Activated naive CD4-positive, alpha-beta T cell treated with anti-CD3 and anti-CD28 coated beads, Interleukin-2, amount 50 U/mL, for 72 hours (primary cell): ENCODE measurements at regions not wholly inside any gene's neighbourhood (a gene's known extent, or its start where the extent isn't known, plus 50 kb on each side); places are given as distances from the start of the nearest gene placed in this dataset.

Experiments used
- ATAC-seq, 2 donors: fragments of 150-1000 bp; cut with Tn5 transposase; 2 replicates each; pipeline ENCODE4 v1.10.0; 2021; ENCODE audit warnings: mild to moderate bottlenecking in 2 of 2, moderate library complexity in 2 of 2
- DNase-seq, 2 donors: peaks; one replicate each; pipeline ENCODE4 v3.0.0; 2021 to 2022; ENCODE audit warnings: low spot score in 2 of 2
- H3K27ac Mint-ChIP-seq, 2 donors: one replicate each; pipeline ENCODE4 v1.8.0; 2022; ENCODE audit warnings: mild to moderate bottlenecking in 2 of 2, mixed read lengths in 2 of 2
- H3K36me3 Mint-ChIP-seq, 2 donors: one replicate each; pipeline ENCODE4 v1.8.0; 2022; ENCODE audit warnings: mixed read lengths in 2 of 2
- H3K9me3 Mint-ChIP-seq, 2 donors: one replicate each; pipeline ENCODE4 v1.8.0; 2022; ENCODE audit warnings: mixed read lengths in 2 of 2

DNA sequence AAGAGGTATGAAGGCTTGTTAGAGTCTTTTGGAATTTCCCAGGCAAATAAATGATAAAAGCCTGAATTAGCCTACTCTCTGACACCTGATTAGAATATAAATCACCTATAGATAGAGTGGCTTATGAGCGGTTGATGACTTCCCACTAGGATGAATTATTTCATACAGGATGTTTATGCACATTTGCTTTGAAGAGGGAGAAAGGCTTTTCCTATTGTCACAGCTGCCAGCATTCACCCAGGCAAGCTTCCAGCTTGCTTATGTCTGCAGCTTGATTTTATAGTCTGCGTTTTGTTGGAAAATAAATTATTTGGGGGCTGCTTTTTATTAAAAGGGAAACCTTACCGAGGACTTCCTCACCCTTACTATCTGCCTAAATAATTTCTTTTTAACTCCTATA lies 51.3 kb upstream of the EIF2S2 start:
- no peak overlapping the region for H3K27ac Mint-ChIP-seq
- no peaks in the 10 kb centered on the region for H3K36me3 Mint-ChIP-seq
- DNase-seq (no peak), ATAC-seq (no peak)
- no peaks in the 10 kb centered on the region for H3K9me3 Mint-ChIP-seq

DNA sequence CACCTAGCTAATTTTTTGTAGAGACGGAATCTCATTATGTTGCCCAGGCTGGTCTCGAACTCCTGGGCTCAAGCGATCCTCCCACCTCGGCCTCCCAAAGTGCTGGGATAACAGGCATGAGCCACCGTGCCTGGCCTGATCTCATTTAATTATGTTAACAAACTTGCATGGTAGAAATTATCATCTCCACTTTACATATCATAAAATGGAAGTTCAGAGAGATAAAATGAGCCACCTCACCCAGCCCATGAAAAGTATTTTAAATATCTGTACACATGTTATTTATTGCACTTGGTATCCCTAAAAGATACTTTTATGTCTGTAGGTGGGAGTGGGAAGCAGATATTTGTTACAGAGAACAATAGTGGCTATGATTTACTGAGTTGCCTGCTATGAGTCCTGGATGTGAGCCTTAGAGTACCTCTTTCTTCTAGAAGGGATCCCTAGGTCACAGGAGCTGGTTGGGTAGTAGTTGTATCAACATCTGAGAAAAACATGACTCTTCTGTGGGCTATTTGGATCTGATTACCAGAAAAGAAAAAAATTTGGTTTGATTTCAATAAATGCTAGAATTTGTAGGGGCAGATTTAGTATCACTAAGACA lies 52.4 kb upstream of the EIF2S2 start:
- DNase-seq (no peak), ATAC-seq (no peak)
- Mint-ChIP-seq H3K27ac (peak overlapping the region in 1 of 2 donors; percentile 5), H3K9me3 (no peaks in the 10 kb centered on the region), H3K36me3 (no peaks in the 10 kb centered on the region)

DNA sequence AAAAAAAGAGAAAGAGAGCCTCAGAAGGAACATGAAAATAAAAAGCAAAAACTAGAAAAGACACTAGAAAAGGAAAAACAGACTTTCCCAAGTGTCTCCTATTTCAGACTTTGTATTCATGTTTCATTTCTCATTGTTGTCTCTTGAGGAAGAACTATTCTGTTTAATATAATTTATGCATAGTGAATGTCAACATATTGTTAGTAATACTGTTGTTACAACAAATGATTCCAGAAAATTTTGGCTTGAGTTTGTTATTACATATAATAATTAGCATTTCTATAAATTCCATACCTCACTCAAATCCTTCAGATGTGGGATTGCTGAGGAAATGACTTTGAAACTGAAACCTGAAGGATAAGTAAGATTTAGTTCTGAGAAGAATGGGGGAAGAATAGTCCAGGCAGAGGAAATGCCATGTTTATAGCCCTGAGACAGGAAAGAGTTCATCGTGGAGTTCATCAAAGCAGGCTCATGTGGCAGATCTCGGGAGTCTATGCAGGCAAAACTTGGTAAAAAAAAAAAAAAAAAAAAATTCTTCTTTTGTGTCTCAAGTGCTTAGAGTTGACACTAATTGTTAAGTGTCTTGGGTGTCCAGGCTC lies 53.1 kb upstream of the EIF2S2 start:
- Mint-ChIP-seq H3K36me3 (no peaks in the 10 kb centered on the region), H3K9me3 (no peaks in the 10 kb centered on the region), H3K27ac (peak overlapping the region; percentile 5 to 51)
- ATAC-seq (no peak), DNase-seq (no peak)

DNA sequence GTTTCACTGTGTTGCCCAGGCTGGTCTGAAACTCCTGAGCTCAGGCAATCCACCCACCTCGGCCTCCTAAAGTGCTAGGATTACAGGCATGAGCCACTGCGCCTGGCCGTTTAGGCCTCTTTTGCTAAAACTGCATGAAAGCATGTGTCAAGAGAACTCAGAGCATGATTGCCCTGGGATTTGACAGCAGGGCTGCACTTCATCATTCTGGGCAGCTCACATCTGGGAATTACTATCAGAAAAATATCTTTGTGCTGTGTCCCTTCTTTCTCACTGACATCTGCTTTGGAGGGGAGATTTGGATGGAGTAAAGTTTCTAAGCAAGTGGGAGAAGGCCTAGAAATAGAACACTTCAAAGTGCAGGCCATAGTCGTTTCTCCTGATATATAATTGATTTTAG lies 59.6 kb upstream of the EIF2S2 start:
- H3K27ac Mint-ChIP-seq, result no peak overlapping the region
- DNase-seq (no peak), ATAC-seq (no peak)
- H3K36me3 Mint-ChIP-seq, result no peaks in the 10 kb centered on the region
- H3K9me3 Mint-ChIP-seq, result no peaks in the 10 kb centered on the region

DNA sequence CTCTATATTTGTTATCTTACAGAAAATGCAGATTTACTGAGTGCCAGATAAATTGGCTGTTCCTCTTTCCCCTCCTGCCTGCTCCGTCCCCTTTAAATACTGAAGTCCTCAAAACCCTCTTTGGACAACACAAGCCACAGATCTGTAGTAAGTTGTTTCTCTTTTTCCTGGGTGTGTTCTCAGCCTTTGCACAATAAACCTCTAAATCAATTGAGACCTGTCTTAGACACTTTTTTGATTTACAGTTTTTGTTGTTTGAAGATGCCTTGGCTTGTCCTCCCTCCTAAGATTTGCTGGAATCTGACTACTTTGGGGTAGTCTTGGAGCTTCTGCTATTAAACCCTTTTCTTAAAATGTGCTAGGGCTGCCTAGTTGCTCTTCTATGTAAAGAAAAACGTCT lies 60.9 kb upstream of the EIF2S2 start:
- H3K27ac Mint-ChIP-seq, result no peak overlapping the region
- ATAC-seq (no peak), DNase-seq (no peak)
- H3K9me3 Mint-ChIP-seq, result no peaks in the 10 kb centered on the region
- H3K36me3 Mint-ChIP-seq, result no peaks in the 10 kb centered on the region

DNA sequence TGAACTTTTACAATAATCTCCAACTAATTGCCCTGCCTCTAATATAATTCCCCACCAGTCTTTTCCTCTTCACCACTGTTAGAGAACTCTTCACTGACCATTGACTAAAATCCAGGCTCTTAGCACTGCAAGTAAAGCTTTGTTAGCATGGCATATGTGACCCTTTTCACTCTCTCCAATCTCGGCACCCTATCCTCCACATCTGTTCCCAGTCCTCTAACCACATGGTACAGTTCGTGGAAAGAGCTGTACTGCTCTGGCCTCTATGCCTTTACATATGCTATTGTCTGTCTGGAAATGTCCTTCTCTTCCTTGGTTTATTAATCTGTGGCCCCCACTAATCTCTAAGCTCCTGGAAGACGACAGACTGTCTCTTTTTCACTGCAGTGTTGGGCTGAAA lies 63.0 kb upstream of the EIF2S2 start:
- no peaks in the 10 kb centered on the region for H3K36me3 Mint-ChIP-seq
- ATAC-seq, result no peak
- no peaks in the 10 kb centered on the region for H3K9me3 Mint-ChIP-seq
- no peak for DNase-seq
- H3K27ac Mint-ChIP-seq, result no peak overlapping the region

DNA sequence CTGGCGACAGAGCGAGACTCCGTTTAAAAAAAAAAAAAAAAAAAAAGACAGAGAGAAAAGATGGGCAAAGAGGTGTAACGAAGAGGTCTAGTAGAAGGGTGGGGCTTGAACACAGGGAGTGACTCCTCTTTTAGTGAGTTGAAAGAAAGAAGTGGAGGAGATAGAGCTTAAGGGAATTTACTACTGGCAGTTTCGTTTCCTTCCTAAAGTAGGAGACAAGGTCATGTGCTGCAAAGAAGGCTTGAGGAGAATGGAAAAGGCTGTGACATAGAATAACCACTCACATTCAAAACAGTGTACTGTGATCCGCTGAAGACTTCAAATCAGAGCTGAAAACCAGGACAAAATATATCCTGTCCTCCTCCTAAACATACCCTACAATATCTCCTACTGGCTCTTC lies 63.8 kb upstream of the EIF2S2 start:
- H3K27ac Mint-ChIP-seq, result no peak overlapping the region
- ATAC-seq (no peak), DNase-seq (no peak)
- no peaks in the 10 kb centered on the region for H3K36me3 Mint-ChIP-seq
- H3K9me3 Mint-ChIP-seq, result no peaks in the 10 kb centered on the region

DNA sequence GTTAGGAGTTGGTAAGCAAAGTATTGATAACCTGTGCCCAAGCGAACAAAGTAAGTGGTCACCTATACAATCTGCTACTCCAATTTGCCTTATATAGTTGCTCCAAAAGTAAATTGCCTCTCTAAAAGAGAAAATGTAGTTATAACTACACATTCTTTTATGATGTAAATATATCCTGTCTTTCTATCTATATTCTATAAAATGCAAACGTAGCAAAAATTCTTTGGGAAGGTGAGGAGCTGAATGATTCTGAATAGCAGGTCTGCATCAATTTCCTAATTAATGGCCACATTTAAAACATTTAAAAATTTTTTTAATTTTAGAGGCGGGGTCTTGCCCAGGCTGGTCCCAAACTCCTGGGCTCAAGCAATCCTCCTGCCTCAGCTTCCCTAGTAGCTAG lies 64.2 kb upstream of the ASIP start:
- ATAC-seq (no peak), DNase-seq (no peak)
- H3K36me3 Mint-ChIP-seq, result no peaks in the 10 kb centered on the region
- H3K9me3 Mint-ChIP-seq, result no peaks in the 10 kb centered on the region
- H3K27ac Mint-ChIP-seq, result no peak overlapping the region

DNA sequence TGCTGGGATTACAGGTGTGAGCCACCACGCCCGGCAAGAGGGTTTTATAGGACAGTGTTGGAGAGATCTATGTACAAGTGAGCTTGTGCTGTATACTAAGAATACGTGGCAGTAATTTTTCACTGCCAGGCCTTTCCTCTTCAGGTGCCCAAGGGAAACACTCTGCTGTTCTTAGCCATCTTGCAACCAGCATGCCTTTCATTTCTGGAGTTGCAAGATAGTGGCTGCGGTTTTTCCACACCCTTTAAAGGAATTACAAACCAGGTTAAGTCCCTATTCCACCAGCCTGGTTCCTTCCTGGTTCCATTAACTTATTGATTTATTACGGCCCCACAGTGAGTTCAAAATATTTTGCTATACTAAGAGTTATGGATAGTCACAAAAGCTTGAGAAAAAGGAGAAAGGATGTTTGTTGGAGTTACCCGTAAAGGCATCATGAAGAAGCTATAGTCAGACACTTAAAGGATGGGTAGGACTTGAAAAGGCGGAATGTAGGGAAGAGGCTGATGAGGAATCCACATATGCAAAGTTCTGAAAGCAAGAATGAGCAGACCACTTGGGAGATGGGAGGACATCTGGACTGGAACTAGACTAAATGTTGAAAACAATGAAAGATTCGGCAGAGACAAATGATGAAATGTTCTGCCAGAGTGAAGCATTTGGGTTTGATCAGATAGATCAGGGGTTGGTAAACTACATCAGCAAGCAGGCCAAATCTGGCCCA lies 61.4 kb upstream of the ASIP start:
- ATAC-seq (no peak), DNase-seq (no peak)
- Mint-ChIP-seq H3K9me3 (no peaks in the 10 kb centered on the region), H3K27ac (no peak overlapping the region), H3K36me3 (no peaks in the 10 kb centered on the region)

DNA sequence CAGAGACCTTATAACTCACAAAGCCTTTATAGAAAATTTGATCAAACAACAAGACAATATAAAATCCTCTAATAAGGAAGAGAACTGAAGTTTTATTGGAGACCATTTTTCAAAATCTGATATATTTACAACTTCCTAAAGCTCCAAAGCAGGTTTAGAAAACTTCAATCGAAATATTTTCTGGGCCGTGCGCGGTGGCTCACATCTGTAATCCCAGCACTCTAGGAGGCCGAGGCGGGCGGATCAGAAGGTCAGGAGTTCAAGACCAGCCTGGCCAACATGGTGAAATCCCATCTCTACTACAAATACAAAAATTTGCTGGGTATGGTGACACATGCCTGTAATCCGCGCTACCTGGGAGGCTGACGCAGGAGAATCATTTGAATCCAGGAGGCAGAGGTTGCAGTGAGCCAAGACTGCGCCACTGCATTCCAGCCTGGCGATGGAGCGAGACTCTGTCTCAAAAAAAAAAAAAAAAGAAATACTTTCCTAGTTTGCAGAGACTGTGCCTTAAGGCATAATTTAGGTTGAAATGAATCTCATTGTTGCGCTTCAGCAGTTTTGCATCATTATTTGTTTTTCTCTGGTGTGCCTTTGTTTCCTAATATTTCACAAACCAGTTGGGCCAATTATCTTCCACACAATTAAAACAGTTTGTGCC lies 60.6 kb upstream of the ASIP start:
- no peaks in the 10 kb centered on the region for H3K9me3 Mint-ChIP-seq
- ATAC-seq, result no peak
- H3K36me3 Mint-ChIP-seq, result no peaks in the 10 kb centered on the region

DNA sequence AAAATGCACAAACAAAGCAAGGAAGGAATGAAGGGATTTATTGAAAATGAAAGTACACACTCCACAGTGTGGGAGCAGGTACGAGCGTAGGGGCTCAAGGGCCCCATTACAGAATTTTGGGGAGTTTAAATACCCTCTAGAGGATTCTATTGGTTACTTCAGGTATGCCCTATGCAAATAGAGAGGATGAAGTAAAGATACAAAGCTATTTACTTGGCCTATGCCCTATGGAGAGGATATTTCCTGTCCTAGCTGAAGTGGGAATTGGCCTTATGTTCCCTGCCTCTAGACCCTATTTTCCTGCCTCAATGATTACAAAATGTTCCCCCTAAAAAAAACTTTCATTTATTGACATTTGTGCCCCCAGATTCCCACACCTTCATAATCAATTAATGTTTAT lies 59.7 kb upstream of the ASIP start:
- no peaks in the 10 kb centered on the region for H3K36me3 Mint-ChIP-seq
- ATAC-seq, result no peak

More for the DNA sequence above, 60.6 kb upstream of the ASIP start:
- H3K27ac Mint-ChIP-seq, result no peak overlapping the region
- no peak for DNase-seq

DNA sequence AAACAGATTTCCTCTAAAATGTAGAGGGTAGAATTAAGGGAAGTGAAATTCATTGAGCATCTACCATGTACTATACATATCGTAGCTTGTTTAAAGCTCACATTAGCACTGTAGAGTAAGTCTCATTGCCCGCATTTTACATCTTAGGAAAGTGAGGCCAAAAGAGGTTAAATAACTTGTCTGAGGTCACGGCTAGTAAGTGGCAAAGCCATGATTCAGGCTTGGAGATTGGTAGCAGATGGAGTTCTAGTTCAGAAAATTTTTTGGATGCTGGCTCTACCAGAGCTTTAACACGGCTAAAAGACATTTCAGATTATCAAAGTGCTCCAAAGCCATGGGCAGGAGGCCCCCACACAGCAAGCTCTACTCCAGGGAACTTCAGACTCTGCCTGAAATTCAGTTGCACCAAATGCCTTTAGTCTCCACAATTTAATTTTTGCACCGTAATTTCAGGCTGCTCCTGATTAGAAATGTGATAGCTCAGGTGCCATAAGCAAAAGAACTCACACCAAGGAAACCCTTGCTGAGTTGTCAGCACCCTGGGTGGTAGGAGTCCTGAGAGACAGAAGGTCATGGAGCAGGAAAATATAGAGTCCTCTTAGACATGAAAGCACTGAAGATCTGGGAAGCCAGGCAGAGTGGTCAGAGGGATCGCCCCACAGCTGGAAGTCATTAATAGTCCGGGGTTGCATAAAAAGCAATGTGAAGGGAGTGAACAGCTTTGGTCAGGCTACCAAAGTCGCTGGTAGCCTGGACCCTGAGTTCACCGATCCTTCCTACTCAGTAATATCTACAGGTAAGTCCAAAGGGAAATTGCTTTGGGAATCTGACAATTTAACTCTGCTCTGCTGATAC lies 55.2 kb upstream of the ASIP start:
- no peaks in the 10 kb centered on the region for H3K36me3 Mint-ChIP-seq
- ATAC-seq, result no peak

More for the DNA sequence above, 59.7 kb upstream of the ASIP start:
- no peak for DNase-seq
- Mint-ChIP-seq H3K27ac (no peak overlapping the region), H3K9me3 (no peaks in the 10 kb centered on the region)

DNA sequence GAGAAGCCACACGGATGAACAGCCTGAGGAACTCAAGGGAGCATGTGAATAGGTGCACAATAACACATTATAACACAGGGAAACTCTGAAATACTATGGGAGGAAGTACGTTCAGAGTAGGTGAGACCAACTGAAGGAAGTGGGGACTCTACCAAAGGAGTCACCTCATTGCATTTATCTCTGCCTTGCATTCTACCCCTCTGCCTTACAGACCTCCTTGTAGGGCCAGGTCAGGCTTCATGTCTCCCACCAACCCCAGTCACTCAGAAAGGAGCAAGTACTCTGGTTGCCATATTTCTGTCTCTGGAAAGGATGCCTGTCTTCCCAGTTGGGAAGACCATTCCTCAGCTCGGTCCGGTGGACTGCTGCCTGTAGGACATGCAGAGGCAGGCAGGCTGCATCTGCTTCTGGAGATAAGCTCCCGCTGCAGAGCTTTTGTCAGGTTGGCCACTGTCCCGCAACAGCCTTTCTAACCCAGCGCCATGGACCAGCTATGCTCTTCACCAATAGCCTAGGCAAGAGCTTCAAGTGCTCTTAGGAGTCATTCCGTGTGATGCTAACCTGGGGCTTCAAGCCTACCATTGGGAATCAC lies 51.6 kb upstream of the ASIP start:
- DNase-seq (no peak), ATAC-seq (no peak)
- H3K9me3 Mint-ChIP-seq, result no peaks in the 10 kb centered on the region
- no peaks in the 10 kb centered on the region for H3K36me3 Mint-ChIP-seq
- peak overlapping the region in 1 of 2 donors; percentile 13 for H3K27ac Mint-ChIP-seq

More for the DNA sequence above, 55.2 kb upstream of the ASIP start:
- H3K9me3 Mint-ChIP-seq, result no peaks in the 10 kb centered on the region
- no peak for DNase-seq
- H3K27ac Mint-ChIP-seq, result no peak overlapping the region

DNA sequence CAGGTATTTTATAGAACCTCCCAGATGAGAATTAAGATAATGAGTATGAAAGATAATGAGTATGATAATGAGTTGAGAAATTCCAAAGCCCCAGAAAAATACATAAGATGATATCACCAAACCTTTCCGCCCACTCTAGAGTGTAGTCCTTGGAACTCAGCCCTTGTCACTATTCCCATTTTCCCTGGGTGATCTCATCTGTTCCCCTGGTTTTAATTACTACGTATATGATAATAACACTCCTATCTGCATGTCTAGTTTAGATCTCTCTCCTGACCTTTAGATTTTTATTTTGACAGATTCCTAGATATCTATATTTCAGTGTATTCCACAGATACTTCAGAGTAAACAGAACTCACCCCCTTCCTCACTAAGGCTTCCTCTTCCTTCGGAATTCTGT lies 51.0 kb upstream of the ASIP start:
- H3K27ac Mint-ChIP-seq, result no peak overlapping the region
- no peaks in the 10 kb centered on the region for H3K36me3 Mint-ChIP-seq
- no peaks in the 10 kb centered on the region for H3K9me3 Mint-ChIP-seq
- ATAC-seq, result no peak
- DNase-seq, result no peak

DNA sequence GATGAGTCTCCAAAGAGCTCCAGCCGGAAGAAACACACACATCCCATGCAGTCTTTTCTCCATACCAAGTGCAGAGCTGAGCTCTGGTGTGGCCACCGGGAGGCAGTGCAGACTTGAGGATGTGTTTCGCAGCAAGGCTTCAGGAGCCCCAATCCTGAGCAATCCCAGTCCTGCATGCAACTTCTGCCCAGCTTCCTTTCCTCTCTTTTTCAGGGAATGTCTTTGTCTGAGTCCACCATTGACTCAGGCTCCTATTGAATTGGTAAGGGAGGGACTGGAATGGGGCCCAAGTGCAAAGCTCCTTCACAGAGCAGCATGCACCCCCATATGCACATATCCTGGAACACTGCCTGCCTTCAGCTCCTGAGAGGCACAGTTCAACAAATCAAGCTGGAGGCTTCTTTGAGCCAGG lies 50.5 kb upstream of the ASIP start:
- H3K9me3 Mint-ChIP-seq, result no peaks in the 10 kb centered on the region
- no peaks in the 10 kb centered on the region for H3K36me3 Mint-ChIP-seq
- H3K27ac Mint-ChIP-seq, result no peak overlapping the region
- ATAC-seq (peak; percentile 62 to 73), DNase-seq (peak in 1 of 2 donors; percentile 45)
